ENCODE measurements at regions not wholly inside any gene's neighbourhood (a gene's known extent, or its start where the extent isn't known, plus 50 kb on each side); places are given as distances from the start of the nearest gene placed in this dataset.
"Not testable (repeated sequence)": the region's sequence is repeated elsewhere in the genome, so short reads cannot be mapped to it uniquely, and the experiment has no call there.

GRCh38 chr12:63362791-63363190 is 211.8 kb upstream of the AVPR1A start:
- TF ChIP-seq CTCF (IDR thresholded peaks at IDR 0.05): no peak
- ATAC-seq (no peak), DNase-seq (no peak)
- Histone ChIP-seq H3K4me3 (no peak overlapping the region), H3K36me3 (ENCODE audit: low read depth) (no peaks in the 10 kb centered on the region), H3K4me1 (ENCODE audit: low read depth) (no peaks in the 10 kb centered on the region), H3K9me3 (no peaks in the 10 kb centered on the region)
- intact Hi-C loops (cut with DNase I, micrococcal nuclease): no loop called here

GRCh38 chr12:63362166-63362565 is 211.2 kb upstream of the AVPR1A start:
- TF ChIP-seq CTCF (IDR thresholded peaks at IDR 0.05): no peak
- Histone ChIP-seq H3K4me3 (no peak overlapping the region), H3K4me1 (ENCODE audit: low read depth) (no peaks in the 10 kb centered on the region), H3K9me3 (no peaks in the 10 kb centered on the region), H3K36me3 (ENCODE audit: low read depth) (no peaks in the 10 kb centered on the region)
- ATAC-seq: no peak
- DNase-seq: no peak
- intact Hi-C loops (cut with DNase I, micrococcal nuclease): no loop called here

- Histone ChIP-seq H3K4me1 (ENCODE audit: low read depth) (no peaks in the 10 kb centered on the region), H3K4me3 (no peak overlapping the region), H3K36me3 (ENCODE audit: low read depth) (no peaks in the 10 kb centered on the region), H3K9me3 (no peaks in the 10 kb centered on the region)
- DNase-seq (no peak), ATAC-seq (peak; percentile 25)
- TF ChIP-seq CTCF (IDR thresholded peaks at IDR 0.05): no peak
- intact Hi-C loops (cut with DNase I, micrococcal nuclease): no loop called here
These were observed 204.0 kb upstream of the AVPR1A start for GRCh38 chr12:63354969-63355368.

GRCh38 chr12:63353559-63353958 is 202.6 kb upstream of the AVPR1A start:
- Histone ChIP-seq H3K4me1 (ENCODE audit: low read depth) (no peaks in the 10 kb centered on the region), H3K4me3 (no peak overlapping the region), H3K36me3 (ENCODE audit: low read depth) (no peaks in the 10 kb centered on the region), H3K9me3 (no peaks in the 10 kb centered on the region)
- DNase-seq (no peak), ATAC-seq (no peak)
- TF ChIP-seq CTCF (IDR thresholded peaks at IDR 0.05): no peak
- intact Hi-C loops (cut with DNase I, micrococcal nuclease): no loop called here

GRCh38 chr12:63351370-63351769 is 200.4 kb upstream of the AVPR1A start:
- Histone ChIP-seq H3K4me3 (no peak overlapping the region), H3K9me3 (no peaks in the 10 kb centered on the region), H3K4me1 (ENCODE audit: low read depth) (no peaks in the 10 kb centered on the region), H3K36me3 (ENCODE audit: low read depth) (no peaks in the 10 kb centered on the region)
- ATAC-seq (no peak), DNase-seq (no peak)
- no peak for TF ChIP-seq CTCF (IDR thresholded peaks at IDR 0.05)
- intact Hi-C loops (cut with DNase I, micrococcal nuclease): no loop called here

GRCh38 chr12:63348556-63348955 is 197.6 kb upstream of the AVPR1A start:
- ATAC-seq (no peak), DNase-seq (no peak)
- intact Hi-C loops (cut with DNase I, micrococcal nuclease): no loop called here
- Histone ChIP-seq H3K9me3 (no peaks in the 10 kb centered on the region), H3K4me1 (ENCODE audit: low read depth) (no peaks in the 10 kb centered on the region), H3K4me3 (no peak overlapping the region), H3K36me3 (ENCODE audit: low read depth) (no peaks in the 10 kb centered on the region)
- TF ChIP-seq CTCF (IDR thresholded peaks at IDR 0.05): no peak

GRCh38 chr12:63337158-63337557 is 186.2 kb upstream of the AVPR1A start:
- H3K36me3 ChIP-seq (ENCODE audit: low read depth); intact Hi-C loops (cut with DNase I, micrococcal nuclease); H3K9me3 ChIP-seq; DNase-seq; H3K4me1 ChIP-seq (ENCODE audit: low read depth); ATAC-seq; H3K4me3 ChIP-seq: not testable (repeated sequence)

All from mucosa of descending colon (tissue), 3 donors.